ENCODE measurements at regions not wholly inside any gene's neighbourhood (a gene's known extent, or its start where the extent isn't known, plus 50 kb on each side); places are given as distances from the start of the nearest gene placed in this dataset.

DNA sequence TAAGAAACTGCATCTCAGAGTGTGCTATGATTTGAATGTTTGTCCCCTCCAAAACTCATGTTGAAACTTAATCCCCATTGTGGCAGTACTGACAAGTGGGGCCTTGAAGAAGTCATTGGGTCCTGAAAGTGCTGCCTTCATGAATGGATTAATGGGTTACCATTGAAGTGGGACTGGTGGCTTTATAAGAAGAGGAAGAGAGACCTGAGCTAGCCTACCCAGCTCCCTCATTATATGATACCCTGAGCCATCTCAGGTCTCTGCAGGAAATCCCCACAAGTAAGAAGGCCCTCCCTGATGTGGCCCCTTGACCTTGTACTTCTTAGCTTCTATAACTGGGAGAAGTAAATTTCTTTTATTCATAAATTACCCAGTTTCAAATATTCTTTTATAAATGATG is 526.8 kb downstream of the XIRP2 start:
- H3K9me3 Mint-ChIP-seq = peaks cover 7% of the 10 kb centered on the region
- H3K4me1 ChIP-seq (ENCODE audit: insufficient read depth, low read length) = no peaks in the 10 kb centered on the region
- no peak overlapping the region for H3K4me3 ChIP-seq (ENCODE audit: low read length)
- TF ChIP-seq, protein P1, sequence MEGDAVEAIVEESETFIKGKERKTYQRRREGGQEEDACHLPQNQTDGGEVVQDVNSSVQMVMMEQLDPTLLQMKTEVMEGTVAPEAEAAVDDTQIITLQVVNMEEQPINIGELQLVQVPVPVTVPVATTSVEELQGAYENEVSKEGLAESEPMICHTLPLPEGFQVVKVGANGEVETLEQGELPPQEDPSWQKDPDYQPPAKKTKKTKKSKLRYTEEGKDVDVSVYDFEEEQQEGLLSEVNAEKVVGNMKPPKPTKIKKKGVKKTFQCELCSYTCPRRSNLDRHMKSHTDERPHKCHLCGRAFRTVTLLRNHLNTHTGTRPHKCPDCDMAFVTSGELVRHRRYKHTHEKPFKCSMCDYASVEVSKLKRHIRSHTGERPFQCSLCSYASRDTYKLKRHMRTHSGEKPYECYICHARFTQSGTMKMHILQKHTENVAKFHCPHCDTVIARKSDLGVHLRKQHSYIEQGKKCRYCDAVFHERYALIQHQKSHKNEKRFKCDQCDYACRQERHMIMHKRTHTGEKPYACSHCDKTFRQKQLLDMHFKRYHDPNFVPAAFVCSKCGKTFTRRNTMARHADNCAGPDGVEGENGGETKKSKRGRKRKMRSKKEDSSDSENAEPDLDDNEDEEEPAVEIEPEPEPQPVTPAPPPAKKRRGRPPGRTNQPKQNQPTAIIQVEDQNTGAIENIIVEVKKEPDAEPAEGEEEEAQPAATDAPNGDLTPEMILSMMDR (IDR thresholded peaks at IDR 0.05) = no peak
- H3K4me1 Mint-ChIP-seq (ENCODE audit: low read depth) = no peaks in the 10 kb centered on the region
- CTCF ChIA-PET = no interaction called here
- no peaks in the 10 kb centered on the region for H3K36me3 ChIP-seq (ENCODE audit: insufficient read depth, low read length)
- H3K27me3 ChIP-seq (ENCODE audit: control insufficient read depth in 1 of 2, insufficient read depth in 2 of 2, low read length in 2 of 2) = no peaks in the 10 kb centered on the region
- no peak for DNase-seq
- H3K9me3 ChIP-seq (ENCODE audit: control insufficient read depth in 1 of 2, insufficient read depth in 1 of 2, low read length in 2 of 2) = peaks cover 0 to 7% of the 10 kb centered on the region in 2 experiments
- intact Hi-C loops (cut with DNase I, micrococcal nuclease) = no loop called here
- H3K27ac ChIP-seq (ENCODE audit: low read depth in 1 of 2, low read length in 2 of 2) = no peak overlapping the region
- POLR2A ChIA-PET = no interaction called here
- no peaks in the 10 kb centered on the region for H3K36me3 Mint-ChIP-seq (ENCODE audit: low read depth)
- H3K27me3 Mint-ChIP-seq = no peaks in the 10 kb centered on the region
- H3K27ac Mint-ChIP-seq = no peak overlapping the region
- H3K4me3 Mint-ChIP-seq = no peak overlapping the region
- no peak for ATAC-seq (ENCODE audit: poor library complexity)

DNA sequence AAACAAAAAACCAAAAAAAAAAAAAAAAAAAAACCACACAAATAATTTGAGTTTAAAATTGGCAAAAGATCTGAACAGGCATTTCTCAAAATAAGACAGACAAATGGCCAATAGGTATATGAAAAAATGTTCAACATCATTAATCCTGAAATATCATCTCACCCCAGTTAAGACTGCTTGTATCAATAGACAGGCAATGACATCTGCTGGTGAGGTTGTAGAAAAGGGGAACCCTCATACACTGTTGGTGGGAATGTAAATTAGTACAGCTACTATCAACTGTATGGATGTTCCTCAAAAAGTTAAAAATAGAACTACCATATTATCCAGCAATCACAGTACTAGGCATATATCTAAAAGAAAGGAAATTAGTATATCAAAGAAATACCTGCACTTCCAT is 523.1 kb downstream of the XIRP2 start:
- Histone ChIP-seq H3K9me3 (ENCODE audit: control insufficient read depth in 1 of 2, insufficient read depth in 1 of 2, low read length in 2 of 2) (peaks cover 0 to 8% of the 10 kb centered on the region in 2 experiments), H3K4me3 (ENCODE audit: low read length) (no peak overlapping the region), H3K27ac (ENCODE audit: low read depth in 1 of 2, low read length in 2 of 2) (no peak overlapping the region), H3K27me3 (ENCODE audit: control insufficient read depth in 1 of 2, insufficient read depth in 2 of 2, low read length in 2 of 2) (no peaks in the 10 kb centered on the region), H3K36me3 (ENCODE audit: insufficient read depth, low read length) (no peaks in the 10 kb centered on the region), H3K4me1 (ENCODE audit: insufficient read depth, low read length) (no peaks in the 10 kb centered on the region)
- Mint-ChIP-seq H3K4me1 (ENCODE audit: low read depth) (no peaks in the 10 kb centered on the region), H3K36me3 (ENCODE audit: low read depth) (no peaks in the 10 kb centered on the region), H3K4me3 (no peak overlapping the region), H3K9me3 (peaks cover 7% of the 10 kb centered on the region), H3K27me3 (no peaks in the 10 kb centered on the region), H3K27ac (no peak overlapping the region)
- intact Hi-C loops (cut with DNase I, micrococcal nuclease) = no loop called here
- ATAC-seq (ENCODE audit: poor library complexity) = no peak
- ChIA-PET CTCF (no interaction called here), POLR2A (no interaction called here)
- TF ChIP-seq, protein P1 (IDR thresholded peaks at IDR 0.05) = no peak
- no peak for DNase-seq

DNA sequence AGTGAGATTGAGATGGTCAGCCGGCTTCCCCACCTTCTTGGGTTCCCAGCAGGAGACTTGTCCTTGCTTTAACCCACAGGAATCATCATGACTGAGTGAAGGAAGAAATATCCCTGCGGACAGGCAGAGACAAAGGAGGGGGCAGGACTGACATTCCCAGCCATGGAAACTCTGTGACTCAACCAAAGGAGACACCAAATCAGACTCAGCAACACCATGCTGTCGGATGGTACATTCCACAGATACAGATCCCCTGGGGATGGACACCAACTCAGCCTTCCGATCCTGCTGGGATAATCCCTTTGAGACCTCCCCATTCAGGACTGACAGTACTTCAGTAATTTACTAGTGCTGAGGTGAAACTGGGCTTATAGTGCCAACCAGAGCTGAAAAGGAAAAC is 518.3 kb downstream of the XIRP2 start:
- TF ChIP-seq, protein P1 (IDR thresholded peaks at IDR 0.05) = no peak
- H3K9me3 ChIP-seq (ENCODE audit: control insufficient read depth in 1 of 2, insufficient read depth in 1 of 2, low read length in 2 of 2) = peaks cover 0 to 4% of the 10 kb centered on the region in 2 experiments
- no peaks in the 10 kb centered on the region for H3K36me3 ChIP-seq (ENCODE audit: insufficient read depth, low read length)
- ChIA-PET CTCF (no interaction called here), POLR2A (no interaction called here)
- Mint-ChIP-seq H3K27me3 (no peaks in the 10 kb centered on the region), H3K9me3 (no peaks in the 10 kb centered on the region), H3K27ac (no peak overlapping the region), H3K36me3 (ENCODE audit: low read depth) (no peaks in the 10 kb centered on the region), H3K4me3 (no peak overlapping the region), H3K4me1 (ENCODE audit: low read depth) (no peaks in the 10 kb centered on the region)
- H3K4me1 ChIP-seq (ENCODE audit: insufficient read depth, low read length) = no peaks in the 10 kb centered on the region
- DNase-seq (no peak), ATAC-seq (ENCODE audit: poor library complexity) (no peak)
- intact Hi-C loops (cut with DNase I, micrococcal nuclease) = no loop called here
- no peaks in the 10 kb centered on the region for H3K27me3 ChIP-seq (ENCODE audit: control insufficient read depth in 1 of 2, insufficient read depth in 2 of 2, low read length in 2 of 2)
- no peak overlapping the region for H3K27ac ChIP-seq (ENCODE audit: low read depth in 1 of 2, low read length in 2 of 2)
- H3K4me3 ChIP-seq (ENCODE audit: low read length) = no peak overlapping the region

All from CD4-positive, alpha-beta T cell (primary cell).